BLaER1 (cell line): ENCODE measurements at regions not wholly inside any gene's neighbourhood (a gene's known extent, or its start where the extent isn't known, plus 50 kb on each side); places are given as distances from the start of the nearest gene placed in this dataset.
A peak's percentile ranks its signal among the peaks of the same experiment; 100 is the strongest.
"Not testable (repeated sequence)": the region's sequence is repeated elsewhere in the genome, so short reads cannot be mapped to it uniquely, and the experiment has no call there.

Experiments
- H3K27ac ChIP-seq: shearing (Covaris generic); formaldehyde crosslinking; 2 replicates; pipeline ENCODE4 v1.8.1; 2022
- H3K27me3 ChIP-seq: shearing (Covaris generic); formaldehyde crosslinking; 2 replicates; pipeline ENCODE4 v1.8.1; 2022
- H3K36me3 ChIP-seq: shearing (Covaris generic); formaldehyde crosslinking; 2 replicates; pipeline ENCODE4 v1.8.1; 2022
- H3K4me1 ChIP-seq: shearing (Covaris generic); formaldehyde crosslinking; 2 replicates; pipeline ENCODE4 v1.8.1; 2022
- H3K4me2 ChIP-seq: shearing (Covaris generic); formaldehyde crosslinking; 2 replicates; pipeline ENCODE4 v1.8.1; 2022
- H3K4me3 ChIP-seq: shearing (Covaris generic); formaldehyde crosslinking; 2 replicates; pipeline ENCODE4 v1.8.1; 2022
- H3K9ac ChIP-seq: shearing (Covaris generic); formaldehyde crosslinking; 2 replicates; pipeline ENCODE4 v1.8.1; 2022
- H3K9me3 ChIP-seq: shearing (Covaris generic); formaldehyde crosslinking; 2 replicates; pipeline ENCODE4 v1.8.1; 2022
- H4K20me1 ChIP-seq: shearing (Covaris generic); formaldehyde crosslinking; 2 replicates; pipeline ENCODE4 v1.8.1; 2022
- Cebpa-rat ChIP-seq: shearing (Covaris generic); IDR thresholded peaks from 2 replicates; pipeline ENCODE4 v1.8.1; 2022

GRCh38 chr13:33353210-33353609 is 67.7 kb upstream of the STARD13 start:
- Histone ChIP-seq H3K4me3 (peak overlapping the region; percentile 48), H3K9ac (no peak overlapping the region), H3K9me3 (peaks cover 17% of the 10 kb centered on the region), H3K27me3 (no peaks in the 10 kb centered on the region), H4K20me1 (no peaks in the 10 kb centered on the region), H3K4me1 (peaks cover 34% of the 10 kb centered on the region), H3K4me2 (peak overlapping the region; percentile 92), H3K36me3 (no peaks in the 10 kb centered on the region), H3K27ac (peak overlapping the region; percentile 77)
- no peak for TF ChIP-seq Cebpa-rat

- Histone ChIP-seq H3K27me3 (no peaks in the 10 kb centered on the region), H3K36me3 (no peaks in the 10 kb centered on the region), H3K4me3 (no peak overlapping the region), H4K20me1 (no peaks in the 10 kb centered on the region), H3K4me2 (peak overlapping the region; percentile 92), H3K27ac (peak overlapping the region; percentile 37; the same call in 1 of the 2 replicates), H3K4me1 (peaks cover 34% of the 10 kb centered on the region), H3K9me3 (peaks cover 21% of the 10 kb centered on the region), H3K9ac (no peak overlapping the region)
- TF ChIP-seq Cebpa-rat = no peak
Observed at GRCh38 chr13:33353646-33354045, 68.1 kb upstream of the STARD13 start.

- Histone ChIP-seq H3K4me2 (no peak overlapping the region), H3K9ac (no peak overlapping the region), H3K27me3 (no peaks in the 10 kb centered on the region), H4K20me1 (no peaks in the 10 kb centered on the region), H3K4me3 (no peak overlapping the region), H3K9me3 (peaks cover 20% of the 10 kb centered on the region), H3K27ac (no peak overlapping the region), H3K4me1 (peaks cover 34% of the 10 kb centered on the region), H3K36me3 (no peaks in the 10 kb centered on the region)
- TF ChIP-seq Cebpa-rat = 0 out of 2 replicates have a peak, but pooled peaks have one; percentile 29
Observed at GRCh38 chr13:33355201-33355895, 69.8 kb upstream of the STARD13 start.

GRCh38 chr13:33358076-33358475 is 72.5 kb upstream of the STARD13 start:
- not testable (repeated sequence) for H3K27me3 ChIP-seq, H3K36me3 ChIP-seq, H3K4me3 ChIP-seq, H4K20me1 ChIP-seq, H3K27ac ChIP-seq, H3K9ac ChIP-seq, H3K4me2 ChIP-seq
- Histone ChIP-seq H3K4me1 (peaks cover 15% of the 10 kb centered on the region), H3K9me3 (peaks cover 25% of the 10 kb centered on the region)

- H3K36me3 ChIP-seq = no peaks in the 10 kb centered on the region
- TF ChIP-seq Cebpa-rat = no peak
- peaks cover 10% of the 10 kb centered on the region for H3K4me1 ChIP-seq
- H3K4me2 ChIP-seq = no peak overlapping the region
- no peak overlapping the region for H3K9ac ChIP-seq
- peaks cover 25% of the 10 kb centered on the region for H3K9me3 ChIP-seq
- H4K20me1 ChIP-seq = no peaks in the 10 kb centered on the region
- H3K27ac ChIP-seq = no peak overlapping the region
- H3K27me3 ChIP-seq = no peaks in the 10 kb centered on the region
- H3K4me3 ChIP-seq = no peak overlapping the region
Observed at GRCh38 chr13:33362986-33363727, 77.6 kb upstream of the STARD13 start.

GRCh38 chr13:33364192-33364591 is 78.6 kb upstream of the STARD13 start:
- no peak for TF ChIP-seq Cebpa-rat
- Histone ChIP-seq H4K20me1 (no peaks in the 10 kb centered on the region), H3K4me1 (peaks cover 20% of the 10 kb centered on the region), H3K9me3 (peaks cover 14% of the 10 kb centered on the region), H3K27me3 (no peaks in the 10 kb centered on the region), H3K36me3 (no peaks in the 10 kb centered on the region), H3K27ac (no peak overlapping the region), H3K9ac (no peak overlapping the region), H3K4me3 (no peak overlapping the region), H3K4me2 (no peak overlapping the region)

- peaks cover 21% of the 10 kb centered on the region for H3K4me1 ChIP-seq
- no peak overlapping the region for H3K27ac ChIP-seq
- H3K4me3 ChIP-seq = no peak overlapping the region
- H3K9me3 ChIP-seq = no peaks in the 10 kb centered on the region
- no peak overlapping the region for H3K9ac ChIP-seq
- H3K36me3 ChIP-seq = no peaks in the 10 kb centered on the region
- no peaks in the 10 kb centered on the region for H3K27me3 ChIP-seq
- TF ChIP-seq Cebpa-rat = no peak
- H4K20me1 ChIP-seq = no peaks in the 10 kb centered on the region
- H3K4me2 ChIP-seq = no peak overlapping the region
Observed at GRCh38 chr13:33366469-33367062, 81.0 kb upstream of the STARD13 start.

GRCh38 chr13:33367171-33367895 is 81.8 kb upstream of the STARD13 start:
- Histone ChIP-seq H4K20me1 (no peaks in the 10 kb centered on the region), H3K36me3 (no peaks in the 10 kb centered on the region), H3K4me1 (peaks cover 21% of the 10 kb centered on the region), H3K4me2 (peak overlapping the region; percentile 64), H3K9ac (no peak overlapping the region), H3K4me3 (no peak overlapping the region), H3K27ac (no peak overlapping the region), H3K9me3 (no peaks in the 10 kb centered on the region), H3K27me3 (no peaks in the 10 kb centered on the region)
- TF ChIP-seq Cebpa-rat = no peak

- H3K36me3 ChIP-seq = no peaks in the 10 kb centered on the region
- H3K27me3 ChIP-seq = no peaks in the 10 kb centered on the region
- no peak overlapping the region for H3K9ac ChIP-seq
- no peak overlapping the region for H3K4me3 ChIP-seq
- peak overlapping the region; percentile 12; the same call in 1 of the 2 replicates for H3K27ac ChIP-seq
- no peaks in the 10 kb centered on the region for H4K20me1 ChIP-seq
- peak overlapping the region; percentile 64 for H3K4me2 ChIP-seq
- peaks cover 21% of the 10 kb centered on the region for H3K4me1 ChIP-seq
- H3K9me3 ChIP-seq = no peaks in the 10 kb centered on the region
- no peak for TF ChIP-seq Cebpa-rat
Observed at GRCh38 chr13:33367926-33368325, 82.4 kb upstream of the STARD13 start.
